GM12801 (cell line): ENCODE measurements at regions not wholly inside any gene's neighbourhood (a gene's known extent, or its start where the extent isn't known, plus 50 kb on each side); places are given as distances from the start of the nearest gene placed in this dataset.

ENCODE experiments used
- CTCF ChIP-seq: IDR thresholded peaks from one replicate; pipeline ENCODE4 v1.5.1; 2011; ENCODE audit warnings: control low read depth; ENCODE audit not compliant: insufficient read length; ENCODE audit errors: extremely low read depth

- no peak for TF ChIP-seq CTCF
These were observed 266.4 kb upstream of the SLC16A7 start for GRCh38 chr12:59329462-59329861.

GRCh38 chr12:59322473-59322872, 273.4 kb upstream of the SLC16A7 start:
- no peak for TF ChIP-seq CTCF

GRCh38 chr12:59321278-59321677, 274.6 kb upstream of the SLC16A7 start:
- no peak for TF ChIP-seq CTCF

- TF ChIP-seq CTCF: no peak
These were observed 275.7 kb upstream of the SLC16A7 start for GRCh38 chr12:59320112-59320511.

- TF ChIP-seq CTCF: no peak
These were observed 276.9 kb upstream of the SLC16A7 start for GRCh38 chr12:59318940-59319339.

GRCh38 chr12:59317598-59317997, 278.2 kb upstream of the SLC16A7 start:
- TF ChIP-seq CTCF: no peak

- TF ChIP-seq CTCF: no peak
These were observed 278.9 kb upstream of the SLC16A7 start for GRCh38 chr12:59316938-59317337.

- no peak for TF ChIP-seq CTCF
These were observed 281.6 kb upstream of the SLC16A7 start for GRCh38 chr12:59314209-59314608.
